ENCODE measurements at regions not wholly inside any gene's neighbourhood (a gene's known extent, or its start where the extent isn't known, plus 50 kb on each side); places are given as distances from the start of the nearest gene placed in this dataset.
"Not testable (repeated sequence)": the region's sequence is repeated elsewhere in the genome, so short reads cannot be mapped to it uniquely, and the experiment has no call there.

DNA sequence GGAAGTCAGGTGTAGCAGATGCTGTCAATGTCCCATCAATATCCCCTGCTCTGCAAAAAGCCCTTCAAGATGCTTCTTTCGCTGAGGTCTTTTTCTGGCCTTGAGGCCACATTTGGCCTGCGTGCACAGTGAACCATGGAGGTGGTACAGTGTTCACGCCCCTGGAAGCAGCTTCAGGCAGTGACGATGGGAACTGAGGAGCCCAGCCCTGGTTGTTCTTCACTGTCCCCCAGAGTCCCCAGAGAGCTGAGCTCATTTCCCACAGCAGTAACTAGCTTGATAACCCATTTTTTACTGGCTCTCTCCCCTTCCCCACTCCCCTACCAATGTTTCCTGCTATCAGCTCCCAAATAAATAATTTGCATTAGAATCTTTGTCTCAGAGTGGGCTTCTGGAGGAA lies 76.5 kb downstream of the OLIG1 start:
- H3K4me1 Mint-ChIP-seq, result peaks cover 14% of the 10 kb centered on the region
- H3K9me3 Mint-ChIP-seq, result no peaks in the 10 kb centered on the region
- peaks cover 65% of the 10 kb centered on the region for H3K27me3 Mint-ChIP-seq (ENCODE audit: low read depth)
- no peaks in the 10 kb centered on the region for H3K36me3 Mint-ChIP-seq (ENCODE audit: low read depth)
- DNase-seq (ENCODE audit: low read depth, low spot score), result no peak
- no peak overlapping the region for H3K27ac Mint-ChIP-seq (ENCODE audit: unreplicated experiment)
- no peak overlapping the region for H3K4me3 Mint-ChIP-seq
- TF ChIP-seq, protein P1, sequence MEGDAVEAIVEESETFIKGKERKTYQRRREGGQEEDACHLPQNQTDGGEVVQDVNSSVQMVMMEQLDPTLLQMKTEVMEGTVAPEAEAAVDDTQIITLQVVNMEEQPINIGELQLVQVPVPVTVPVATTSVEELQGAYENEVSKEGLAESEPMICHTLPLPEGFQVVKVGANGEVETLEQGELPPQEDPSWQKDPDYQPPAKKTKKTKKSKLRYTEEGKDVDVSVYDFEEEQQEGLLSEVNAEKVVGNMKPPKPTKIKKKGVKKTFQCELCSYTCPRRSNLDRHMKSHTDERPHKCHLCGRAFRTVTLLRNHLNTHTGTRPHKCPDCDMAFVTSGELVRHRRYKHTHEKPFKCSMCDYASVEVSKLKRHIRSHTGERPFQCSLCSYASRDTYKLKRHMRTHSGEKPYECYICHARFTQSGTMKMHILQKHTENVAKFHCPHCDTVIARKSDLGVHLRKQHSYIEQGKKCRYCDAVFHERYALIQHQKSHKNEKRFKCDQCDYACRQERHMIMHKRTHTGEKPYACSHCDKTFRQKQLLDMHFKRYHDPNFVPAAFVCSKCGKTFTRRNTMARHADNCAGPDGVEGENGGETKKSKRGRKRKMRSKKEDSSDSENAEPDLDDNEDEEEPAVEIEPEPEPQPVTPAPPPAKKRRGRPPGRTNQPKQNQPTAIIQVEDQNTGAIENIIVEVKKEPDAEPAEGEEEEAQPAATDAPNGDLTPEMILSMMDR (conservative IDR thresholded peaks at IDR 0.05), result no peak

DNA sequence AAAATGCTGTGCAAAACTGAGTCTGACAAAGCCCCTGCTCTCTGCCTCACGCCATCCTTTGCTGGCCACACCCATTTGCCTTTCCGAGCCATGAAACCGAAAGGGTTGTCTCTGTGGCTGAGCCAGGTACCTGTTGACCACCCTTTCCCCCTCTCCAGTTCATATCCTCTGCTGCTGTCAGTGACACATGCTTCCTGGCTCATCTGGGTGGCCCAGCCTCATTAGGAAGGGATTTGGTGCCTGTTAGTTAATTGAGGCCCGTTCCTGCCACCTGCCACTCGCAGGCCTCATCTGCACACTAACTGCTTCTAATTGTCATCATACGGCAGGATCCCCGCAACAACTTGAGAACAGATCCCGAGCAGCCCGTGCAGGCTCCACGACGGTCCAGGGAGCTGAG lies 79.2 kb downstream of the OLIG1 start:
- peaks cover 65% of the 10 kb centered on the region for H3K27me3 Mint-ChIP-seq (ENCODE audit: low read depth)
- no peak for DNase-seq (ENCODE audit: low read depth, low spot score)
- H3K36me3 Mint-ChIP-seq (ENCODE audit: low read depth), result no peaks in the 10 kb centered on the region
- no peak overlapping the region for H3K4me3 Mint-ChIP-seq
- peaks cover 23% of the 10 kb centered on the region for H3K4me1 Mint-ChIP-seq
- no peak overlapping the region for H3K27ac Mint-ChIP-seq (ENCODE audit: unreplicated experiment)
- no peaks in the 10 kb centered on the region for H3K9me3 Mint-ChIP-seq
- TF ChIP-seq, protein P1 (conservative IDR thresholded peaks at IDR 0.05), result no peak

DNA sequence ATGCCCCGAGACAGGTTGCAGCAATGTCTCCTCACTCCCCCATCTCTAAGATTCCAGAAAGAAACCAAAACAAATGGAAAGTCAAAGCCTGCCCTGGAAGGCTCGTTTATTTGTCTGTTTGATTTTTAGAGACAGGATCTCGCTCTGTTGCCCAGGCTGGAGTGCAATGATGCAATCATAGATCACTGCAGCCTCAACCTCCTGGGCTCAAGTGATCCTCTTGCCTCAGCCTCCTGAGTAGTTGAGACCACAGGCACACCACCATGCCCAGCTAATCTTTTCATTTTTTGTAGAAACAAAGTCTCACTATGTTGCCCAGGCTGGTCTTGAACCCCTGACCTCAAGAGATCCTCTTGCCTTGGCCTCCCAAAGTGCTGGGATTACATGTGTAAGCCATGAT lies 78.8 kb upstream of the IFNAR2 start:
- H3K4me3 Mint-ChIP-seq; H3K27ac Mint-ChIP-seq (ENCODE audit: unreplicated experiment); DNase-seq (ENCODE audit: low read depth, low spot score); H3K9me3 Mint-ChIP-seq; H3K36me3 Mint-ChIP-seq (ENCODE audit: low read depth): not testable (repeated sequence)
- Mint-ChIP-seq H3K27me3 (ENCODE audit: low read depth) (peaks cover 56% of the 10 kb centered on the region), H3K4me1 (peaks cover 17% of the 10 kb centered on the region)

DNA sequence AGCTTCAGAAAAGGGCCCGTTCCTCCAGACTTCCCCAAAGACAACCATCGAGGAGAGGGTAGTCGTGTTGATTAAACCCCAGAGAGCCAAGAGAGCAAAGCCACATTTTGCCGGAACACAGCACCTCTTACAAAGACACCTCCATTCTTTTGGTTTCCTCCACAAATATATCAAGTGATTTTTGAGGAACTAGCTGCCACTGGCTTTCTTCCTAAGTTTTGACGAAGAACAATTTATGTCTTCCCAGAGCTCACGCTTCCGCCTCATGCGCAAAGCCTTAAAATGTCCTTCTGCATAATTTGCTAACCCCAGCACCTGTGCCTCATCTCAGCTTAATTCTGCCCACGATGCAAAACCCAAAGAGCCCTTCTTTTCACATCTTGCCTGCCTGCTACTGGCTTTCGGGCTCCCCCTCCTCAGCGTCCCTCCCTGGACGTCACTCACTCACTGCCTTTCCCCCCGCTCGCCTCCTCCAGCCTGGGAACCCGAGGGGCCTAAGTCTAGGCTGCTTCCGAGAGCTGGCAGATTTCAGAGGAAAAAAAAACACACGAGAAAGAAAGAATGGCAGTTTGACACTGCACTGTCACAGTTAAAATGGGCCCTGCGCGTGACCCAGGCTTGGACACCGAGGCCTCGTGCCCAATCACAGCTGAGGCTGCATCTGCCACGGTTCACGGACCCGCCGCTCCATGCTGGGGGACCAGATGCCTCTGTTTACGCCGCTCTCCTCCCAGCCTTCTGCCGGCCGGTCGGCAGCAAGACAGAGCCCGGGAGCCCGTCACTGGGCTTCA lies 77.6 kb upstream of the IFNAR2 start:
- Mint-ChIP-seq H3K27ac (ENCODE audit: unreplicated experiment) (no peak overlapping the region), H3K27me3 (ENCODE audit: low read depth) (peaks cover 53% of the 10 kb centered on the region), H3K4me3 (no peak overlapping the region), H3K36me3 (ENCODE audit: low read depth) (no peaks in the 10 kb centered on the region), H3K4me1 (peaks cover 17% of the 10 kb centered on the region), H3K9me3 (no peaks in the 10 kb centered on the region)
- TF ChIP-seq, protein P1 (conservative IDR thresholded peaks at IDR 0.05), result no peak
- peak; percentile 7 for DNase-seq (ENCODE audit: low read depth, low spot score)

DNA sequence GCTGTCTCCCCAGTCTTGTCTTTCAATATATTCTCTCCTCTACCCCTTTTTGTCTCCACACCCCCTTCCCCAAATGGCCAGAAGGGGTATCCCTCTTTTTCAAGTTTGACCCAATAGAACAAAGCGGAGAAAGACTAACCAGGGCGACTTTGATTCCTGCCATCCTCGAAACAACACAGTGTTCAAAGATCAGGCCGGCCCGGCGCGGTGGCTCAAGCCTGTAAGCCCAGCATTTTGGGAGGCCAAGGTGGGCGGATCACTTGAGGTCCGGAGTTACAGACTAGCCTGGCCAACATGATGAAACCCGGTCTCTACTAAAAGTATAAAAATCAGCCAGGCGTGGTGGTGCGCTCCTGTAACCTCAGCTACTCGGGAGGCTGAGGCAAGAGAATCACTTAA lies 77.0 kb upstream of the IFNAR2 start:
- no peak for DNase-seq (ENCODE audit: low read depth, low spot score)
- no peaks in the 10 kb centered on the region for H3K9me3 Mint-ChIP-seq
- TF ChIP-seq, protein P1 (conservative IDR thresholded peaks at IDR 0.05), result no peak
- H3K27me3 Mint-ChIP-seq (ENCODE audit: low read depth), result peaks cover 56% of the 10 kb centered on the region
- no peak overlapping the region for H3K4me3 Mint-ChIP-seq
- H3K36me3 Mint-ChIP-seq (ENCODE audit: low read depth), result no peaks in the 10 kb centered on the region
- H3K4me1 Mint-ChIP-seq, result peaks cover 17% of the 10 kb centered on the region
- H3K27ac Mint-ChIP-seq (ENCODE audit: unreplicated experiment), result no peak overlapping the region

DNA sequence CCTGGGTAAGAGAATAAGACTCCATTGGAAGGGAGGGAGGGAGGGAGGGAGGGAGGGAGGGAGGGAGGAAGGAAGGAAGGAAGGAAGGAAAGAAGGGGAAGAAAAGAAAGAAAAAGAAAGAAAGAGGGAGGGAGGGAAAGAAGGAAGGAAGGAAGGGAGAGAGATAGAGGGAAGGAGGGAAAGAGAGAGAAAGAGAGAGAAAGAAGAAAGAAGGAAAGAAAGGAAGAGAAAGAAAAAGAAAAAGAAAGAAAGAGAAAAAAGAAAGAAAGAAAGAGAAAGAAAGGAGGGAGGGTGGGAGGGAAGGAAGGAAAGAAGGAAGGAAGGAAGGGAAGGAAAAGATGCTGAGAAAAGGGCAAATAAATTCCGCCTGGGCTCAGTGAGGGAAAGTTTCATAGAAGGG lies 74.7 kb upstream of the IFNAR2 start:
- Mint-ChIP-seq H3K27me3 (ENCODE audit: low read depth) (peaks cover 66% of the 10 kb centered on the region), H3K4me3 (no peak overlapping the region), H3K4me1 (peaks cover 8% of the 10 kb centered on the region), H3K9me3 (no peaks in the 10 kb centered on the region), H3K27ac (ENCODE audit: unreplicated experiment) (no peak overlapping the region), H3K36me3 (ENCODE audit: low read depth) (no peaks in the 10 kb centered on the region)
- TF ChIP-seq, protein P1 (conservative IDR thresholded peaks at IDR 0.05), result no peak
- no peak for DNase-seq (ENCODE audit: low read depth, low spot score)

Data from neural crest cell (in vitro differentiated cells).